GM23338 (cell line): ENCODE measurements at regions not wholly inside any gene's neighbourhood (a gene's known extent, or its start where the extent isn't known, plus 50 kb on each side); places are given as distances from the start of the nearest gene placed in this dataset.

ENCODE experiments used
- CREB1 ChIP-seq: fragments of 250-450 bp; sonication (Bioruptor Pico); IDR thresholded peaks from 2 replicates; pipeline ENCODE4 v1.5.0; 2020; ENCODE audit warnings: low read depth, mild to moderate bottlenecking, moderate library complexity
- POLR2AphosphoS5 ChIP-seq: IDR thresholded peaks from 2 replicates; pipeline ENCODE4 v1.6.1; 2016; ENCODE audit warnings: antibody characterized with exemption, low read depth
- TF ChIP-seq, protein P1 (sequence below), 2 experiments: fragments of 200-600 bp in 1 of 2; sonication (generic) in 1 of 2; conservative IDR thresholded peaks; 2 replicates each; pipeline versions ENCODE4 v1.5.1 to v1.6.1; 2016 to 2017; ENCODE audit warnings: antibody characterized with exemption in 2 of 2, low read depth in 2 of 2, mild to moderate bottlenecking in 2 of 2, moderate library complexity in 1 of 2

DNA sequence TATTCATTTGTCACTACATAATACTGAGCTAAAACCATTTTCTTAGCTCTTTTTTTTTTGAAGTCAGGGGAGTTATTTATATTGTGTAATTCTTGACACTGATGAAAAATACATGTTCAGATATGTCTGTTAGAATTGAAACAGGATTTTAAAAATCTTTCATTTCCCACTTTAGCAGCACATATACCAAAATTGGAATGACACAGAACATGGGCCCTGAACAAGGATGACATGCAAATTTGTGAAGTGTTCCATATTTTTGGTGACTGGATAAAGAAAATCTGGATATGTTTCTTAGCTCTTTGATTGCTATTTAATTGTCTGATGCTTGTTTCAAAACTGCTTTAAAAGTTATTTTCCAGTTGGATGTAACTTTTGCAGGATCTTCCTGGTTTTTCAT, 1963.9 kb upstream of the LRRTM1 start:
- TF ChIP-seq CREB1 = no peak
- TF ChIP-seq, protein P1, sequence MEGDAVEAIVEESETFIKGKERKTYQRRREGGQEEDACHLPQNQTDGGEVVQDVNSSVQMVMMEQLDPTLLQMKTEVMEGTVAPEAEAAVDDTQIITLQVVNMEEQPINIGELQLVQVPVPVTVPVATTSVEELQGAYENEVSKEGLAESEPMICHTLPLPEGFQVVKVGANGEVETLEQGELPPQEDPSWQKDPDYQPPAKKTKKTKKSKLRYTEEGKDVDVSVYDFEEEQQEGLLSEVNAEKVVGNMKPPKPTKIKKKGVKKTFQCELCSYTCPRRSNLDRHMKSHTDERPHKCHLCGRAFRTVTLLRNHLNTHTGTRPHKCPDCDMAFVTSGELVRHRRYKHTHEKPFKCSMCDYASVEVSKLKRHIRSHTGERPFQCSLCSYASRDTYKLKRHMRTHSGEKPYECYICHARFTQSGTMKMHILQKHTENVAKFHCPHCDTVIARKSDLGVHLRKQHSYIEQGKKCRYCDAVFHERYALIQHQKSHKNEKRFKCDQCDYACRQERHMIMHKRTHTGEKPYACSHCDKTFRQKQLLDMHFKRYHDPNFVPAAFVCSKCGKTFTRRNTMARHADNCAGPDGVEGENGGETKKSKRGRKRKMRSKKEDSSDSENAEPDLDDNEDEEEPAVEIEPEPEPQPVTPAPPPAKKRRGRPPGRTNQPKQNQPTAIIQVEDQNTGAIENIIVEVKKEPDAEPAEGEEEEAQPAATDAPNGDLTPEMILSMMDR (conservative IDR thresholded peaks at IDR 0.05; ENCODE audit: low read depth in 2 of 2) = no peak
- TF ChIP-seq POLR2AphosphoS5 = no peak
